ENCODE measurements at regions not wholly inside any gene's neighbourhood (a gene's known extent, or its start where the extent isn't known, plus 50 kb on each side); places are given as distances from the start of the nearest gene placed in this dataset.

- Mint-ChIP-seq H3K27ac (no peak overlapping the region), H3K4me3 (peak overlapping the region in 3 of 5 donors; percentile 19 to 48 (median 44)), H3K27me3 (ENCODE audit: low read depth in 3 of 3) (peaks cover 0 to 4% (median 2%) of the 10 kb centered on the region in 3 donors), H3K36me3 (no peaks in the 10 kb centered on the region), H3K9me3 (peaks cover 0 to 7% (median 0%) of the 10 kb centered on the region in 6 donors), H3K4me1 (peaks cover 0 to 5% of the 10 kb centered on the region in 2 donors)
- DNase-seq: no peak
These were observed 1204.0 kb upstream of the ZEB2 start for GRCh38 chr2:145723872-145724271.

- Mint-ChIP-seq H3K4me1 (peaks cover 0 to 5% of the 10 kb centered on the region in 2 donors), H3K9me3 (no peaks in the 10 kb centered on the region), H3K4me3 (no peak overlapping the region), H3K27me3 (ENCODE audit: low read depth in 3 of 3) (peaks cover 0 to 6% (median 2%) of the 10 kb centered on the region in 3 donors), H3K27ac (no peak overlapping the region), H3K36me3 (no peaks in the 10 kb centered on the region)
- no peak for DNase-seq
These were observed 1201.8 kb upstream of the ZEB2 start for GRCh38 chr2:145721681-145722080.

- no peak for DNase-seq
- no peak overlapping the region for H3K4me3 Mint-ChIP-seq
- H3K36me3 Mint-ChIP-seq: no peaks in the 10 kb centered on the region
- H3K4me1 Mint-ChIP-seq: no peaks in the 10 kb centered on the region
- peaks cover 0 to 9% (median 4%) of the 10 kb centered on the region in 6 donors for H3K9me3 Mint-ChIP-seq
- peaks cover 0 to 4% (median 2%) of the 10 kb centered on the region in 3 donors for H3K27me3 Mint-ChIP-seq (ENCODE audit: low read depth in 3 of 3)
- H3K27ac Mint-ChIP-seq: no peak overlapping the region
These were observed 1195.7 kb upstream of the ZEB2 start for GRCh38 chr2:145715601-145716000.

- Mint-ChIP-seq H3K27ac (no peak overlapping the region), H3K4me1 (no peaks in the 10 kb centered on the region), H3K4me3 (no peak overlapping the region), H3K9me3 (peaks cover 0 to 27% (median 7%) of the 10 kb centered on the region in 6 donors), H3K36me3 (no peaks in the 10 kb centered on the region), H3K27me3 (ENCODE audit: low read depth in 3 of 3) (peaks cover 0 to 3% (median 2%) of the 10 kb centered on the region in 3 donors)
- DNase-seq: no peak
These were observed 1190.4 kb upstream of the ZEB2 start for GRCh38 chr2:145710303-145710702.

GRCh38 chr2:145702305-145702704 is 1182.4 kb upstream of the ZEB2 start:
- no peak for DNase-seq
- H3K4me1 Mint-ChIP-seq: no peaks in the 10 kb centered on the region
- H3K27ac Mint-ChIP-seq: no peak overlapping the region
- peaks cover 1 to 17% (median 5%) of the 10 kb centered on the region in 6 donors for H3K9me3 Mint-ChIP-seq
- H3K27me3 Mint-ChIP-seq (ENCODE audit: low read depth in 3 of 3): peaks cover 0 to 3% (median 2%) of the 10 kb centered on the region in 3 donors
- no peak overlapping the region for H3K4me3 Mint-ChIP-seq
- no peaks in the 10 kb centered on the region for H3K36me3 Mint-ChIP-seq

GRCh38 chr2:145692971-145693478 is 1173.1 kb upstream of the ZEB2 start:
- H3K27ac Mint-ChIP-seq: no peak overlapping the region
- H3K4me3 Mint-ChIP-seq: no peak overlapping the region
- peaks cover 0 to 2% (median under 1%) of the 10 kb centered on the region in 6 donors for H3K9me3 Mint-ChIP-seq
- H3K4me1 Mint-ChIP-seq: no peaks in the 10 kb centered on the region
- no peaks in the 10 kb centered on the region for H3K36me3 Mint-ChIP-seq
- peak in 1 of 3 donors; percentile 3 for DNase-seq
- peaks cover 0 to 3% (median 3%) of the 10 kb centered on the region in 3 donors for H3K27me3 Mint-ChIP-seq (ENCODE audit: low read depth in 3 of 3)

- Mint-ChIP-seq H3K4me3 (no peak overlapping the region), H3K4me1 (no peaks in the 10 kb centered on the region), H3K9me3 (no peaks in the 10 kb centered on the region), H3K27me3 (ENCODE audit: low read depth in 3 of 3) (peaks cover 0 to 3% (median 2%) of the 10 kb centered on the region in 3 donors), H3K27ac (no peak overlapping the region), H3K36me3 (no peaks in the 10 kb centered on the region)
- DNase-seq: no peak
These were observed 1171.7 kb upstream of the ZEB2 start for GRCh38 chr2:145691659-145692058.

GRCh38 chr2:145690183-145690778 is 1170.4 kb upstream of the ZEB2 start:
- H3K27ac Mint-ChIP-seq: no peak overlapping the region
- no peak for DNase-seq
- no peaks in the 10 kb centered on the region for H3K4me1 Mint-ChIP-seq
- H3K4me3 Mint-ChIP-seq: no peak overlapping the region
- no peaks in the 10 kb centered on the region for H3K9me3 Mint-ChIP-seq
- no peaks in the 10 kb centered on the region for H3K36me3 Mint-ChIP-seq
- peaks cover 0 to 2% (median 0%) of the 10 kb centered on the region in 3 donors for H3K27me3 Mint-ChIP-seq (ENCODE audit: low read depth in 3 of 3)

- no peak for DNase-seq
- no peaks in the 10 kb centered on the region for H3K4me1 Mint-ChIP-seq
- H3K27ac Mint-ChIP-seq: no peak overlapping the region
- no peaks in the 10 kb centered on the region for H3K9me3 Mint-ChIP-seq
- H3K36me3 Mint-ChIP-seq: no peaks in the 10 kb centered on the region
- H3K4me3 Mint-ChIP-seq: no peak overlapping the region
- no peaks in the 10 kb centered on the region for H3K27me3 Mint-ChIP-seq (ENCODE audit: low read depth in 3 of 3)
These were observed 1169.4 kb upstream of the ZEB2 start for GRCh38 chr2:145689277-145689676.

- Mint-ChIP-seq H3K27ac (no peak overlapping the region), H3K4me1 (no peaks in the 10 kb centered on the region), H3K9me3 (no peaks in the 10 kb centered on the region), H3K36me3 (no peaks in the 10 kb centered on the region), H3K27me3 (ENCODE audit: low read depth in 3 of 3) (no peaks in the 10 kb centered on the region), H3K4me3 (no peak overlapping the region)
- no peak for DNase-seq
These were observed 1168.2 kb upstream of the ZEB2 start for GRCh38 chr2:145688156-145688555.

- no peaks in the 10 kb centered on the region for H3K36me3 Mint-ChIP-seq
- no peaks in the 10 kb centered on the region for H3K27me3 Mint-ChIP-seq (ENCODE audit: low read depth in 3 of 3)
- H3K9me3 Mint-ChIP-seq: no peaks in the 10 kb centered on the region
- no peak overlapping the region for H3K4me3 Mint-ChIP-seq
- no peak for DNase-seq
- H3K4me1 Mint-ChIP-seq: no peaks in the 10 kb centered on the region
- H3K27ac Mint-ChIP-seq: no peak overlapping the region
These were observed 1167.7 kb upstream of the ZEB2 start for GRCh38 chr2:145687442-145688134.

- Mint-ChIP-seq H3K27ac (no peak overlapping the region), H3K27me3 (ENCODE audit: low read depth in 3 of 3) (peaks cover 0 to 3% (median 0%) of the 10 kb centered on the region in 3 donors), H3K36me3 (no peaks in the 10 kb centered on the region), H3K9me3 (no peaks in the 10 kb centered on the region), H3K4me1 (no peaks in the 10 kb centered on the region), H3K4me3 (no peak overlapping the region)
- no peak for DNase-seq
These were observed 1165.6 kb upstream of the ZEB2 start for GRCh38 chr2:145685383-145686050.

GRCh38 chr2:145682546-145683157 is 1162.7 kb upstream of the ZEB2 start:
- DNase-seq: no peak
- no peak overlapping the region for H3K27ac Mint-ChIP-seq
- H3K9me3 Mint-ChIP-seq: peaks cover 0 to 3% (median 0%) of the 10 kb centered on the region in 6 donors
- H3K4me3 Mint-ChIP-seq: no peak overlapping the region
- H3K36me3 Mint-ChIP-seq: no peaks in the 10 kb centered on the region
- H3K27me3 Mint-ChIP-seq (ENCODE audit: low read depth in 3 of 3): peaks cover 0 to 3% (median 2%) of the 10 kb centered on the region in 3 donors
- no peaks in the 10 kb centered on the region for H3K4me1 Mint-ChIP-seq

- H3K27ac Mint-ChIP-seq: no peak overlapping the region
- peaks cover 0 to 3% (median 0%) of the 10 kb centered on the region in 6 donors for H3K9me3 Mint-ChIP-seq
- peaks cover 0 to 4% (median 0%) of the 10 kb centered on the region in 3 donors for H3K36me3 Mint-ChIP-seq
- DNase-seq: no peak
- no peaks in the 10 kb centered on the region for H3K4me1 Mint-ChIP-seq
- H3K4me3 Mint-ChIP-seq: no peak overlapping the region
- peaks cover 0 to 5% (median 3%) of the 10 kb centered on the region in 3 donors for H3K27me3 Mint-ChIP-seq (ENCODE audit: low read depth in 3 of 3)
These were observed 1160.4 kb upstream of the ZEB2 start for GRCh38 chr2:145680276-145680675.
